Left lobe of liver (tissue), 2 donors: ENCODE measurements at regions not wholly inside any gene's neighbourhood (a gene's known extent, or its start where the extent isn't known, plus 50 kb on each side); places are given as distances from the start of the nearest gene placed in this dataset.
A peak's percentile ranks its signal among the peaks of the same experiment; 100 is the strongest.

ENCODE experiments used
- ATAC-seq: fragments of 200-7000 bp; cut with Tn5 transposase; one replicate; pipeline ENCODE4 v1.9.1; 2020; ENCODE audit warnings: mild to moderate bottlenecking, moderate library complexity
- DNase-seq: peaks from one replicate; pipeline ENCODE4 v3.0.0-alpha.2; 2020; ENCODE audit warnings: low spot score
- donor health status: DM: no; HTN: no; CAD: no; lungs with moderate emphysema.
- donor health status: DM: no; HTN: yes; CAD: no.

DNA sequence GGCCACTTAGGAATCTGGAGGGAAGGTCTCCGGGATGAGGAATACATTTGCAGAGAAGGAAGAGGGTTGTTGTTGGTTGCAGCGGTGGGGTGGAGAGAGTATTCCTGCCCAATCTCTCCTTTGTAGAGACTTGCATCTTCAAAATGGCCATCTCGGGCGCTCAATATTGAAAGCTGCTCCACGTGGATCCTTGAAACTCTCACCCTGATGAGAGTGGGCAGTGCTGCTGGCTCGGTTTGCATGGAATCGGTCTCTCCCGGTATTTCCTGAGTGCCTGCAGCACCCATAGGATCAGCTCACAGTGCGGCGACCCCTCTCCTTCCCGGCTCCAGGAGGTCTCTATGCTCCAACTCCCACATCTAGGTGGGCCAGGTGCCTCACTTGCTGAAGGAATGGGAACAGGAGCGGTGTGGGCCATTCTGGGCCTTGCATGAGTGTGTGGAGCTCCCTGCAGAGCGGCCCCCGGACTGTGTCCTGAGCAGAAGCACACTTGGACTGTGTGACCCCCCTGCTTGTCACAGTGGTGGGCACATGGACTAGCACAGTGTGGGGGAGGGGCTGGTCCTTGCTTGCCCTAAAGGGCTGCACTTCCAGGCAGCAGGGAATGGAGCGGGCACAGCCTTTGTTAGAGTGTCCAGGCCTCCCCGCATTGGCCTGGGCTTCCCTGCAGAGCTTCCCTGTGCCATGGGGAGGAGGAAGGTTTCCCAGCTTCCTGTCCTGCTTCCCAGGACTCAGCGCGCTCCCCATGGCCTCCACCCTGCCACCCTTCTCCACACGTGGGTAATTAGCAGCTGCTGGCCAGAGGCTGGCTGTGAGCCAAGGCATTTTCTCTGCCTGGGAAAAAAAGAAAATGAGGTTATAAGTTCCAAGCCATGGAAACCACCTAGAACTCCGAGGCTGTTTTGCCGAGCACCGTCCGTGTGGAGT is 139.3 kb downstream of the IRF8 start:
- no peak for DNase-seq

DNA sequence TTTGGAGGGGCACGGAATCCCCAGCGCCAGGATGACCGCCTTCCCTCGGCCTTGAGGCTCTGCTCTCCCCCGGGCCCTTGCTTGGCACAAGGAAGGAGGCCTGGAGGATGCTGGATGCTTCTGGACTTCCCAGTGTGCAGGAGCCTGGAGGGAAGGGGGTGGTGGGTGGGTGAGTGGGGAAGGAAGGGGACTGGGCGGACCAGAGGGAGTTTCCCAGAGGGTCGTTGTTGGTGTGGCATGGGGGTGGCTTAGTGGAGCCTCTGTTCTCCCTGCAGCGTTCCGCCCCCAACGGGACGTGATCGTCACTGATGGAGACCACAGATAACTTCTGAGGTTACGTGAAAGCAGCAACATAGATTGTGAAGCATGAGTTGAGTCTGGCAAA is 140.0 kb downstream of the IRF8 start:
- ATAC-seq (no peak), DNase-seq (no peak)

More for the DNA sequence above, 139.3 kb downstream of the IRF8 start:
- no peak for ATAC-seq

DNA sequence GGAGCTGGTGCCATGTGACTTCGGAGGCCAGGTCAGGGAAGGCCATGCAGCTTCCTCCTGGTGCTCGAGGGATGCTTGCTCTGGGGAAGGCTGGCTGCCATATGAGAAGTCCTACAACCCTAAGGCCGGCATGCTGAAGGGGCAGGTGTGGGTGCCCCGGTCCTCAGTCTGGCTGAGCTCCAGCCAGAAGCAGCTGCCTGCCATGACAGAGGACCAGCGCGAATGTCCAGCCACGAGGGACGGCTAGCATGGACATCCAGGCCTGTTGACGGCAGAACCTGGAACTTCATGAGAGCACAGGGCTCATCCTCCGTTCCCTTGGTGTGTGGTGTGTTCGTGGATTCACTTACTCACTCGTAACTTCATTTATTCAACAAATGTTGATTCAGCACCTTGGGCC is 140.6 kb downstream of the IRF8 start:
- ATAC-seq (no peak), DNase-seq (no peak)

DNA sequence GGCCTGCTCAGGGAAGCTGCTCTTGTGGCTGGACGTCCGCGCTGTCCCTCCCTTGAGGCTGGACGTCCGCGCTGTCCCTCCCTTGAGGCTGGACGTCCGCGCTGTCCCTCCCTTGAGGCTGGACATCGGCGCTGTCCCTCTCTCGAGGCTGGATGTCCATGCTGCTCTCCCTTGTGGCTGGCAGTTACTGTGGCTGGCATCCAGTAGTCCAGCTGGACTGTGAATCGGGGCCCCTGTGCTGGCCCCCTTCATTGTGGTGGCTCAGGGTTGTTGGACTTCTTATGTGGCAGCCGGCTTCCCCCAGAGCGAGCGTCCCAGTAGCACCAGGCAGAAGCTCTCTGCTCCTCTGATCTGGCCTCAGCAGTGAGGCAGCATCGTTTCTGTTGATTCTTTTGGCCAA is 141.5 kb downstream of the IRF8 start:
- ATAC-seq = no peak
- no peak for DNase-seq

DNA sequence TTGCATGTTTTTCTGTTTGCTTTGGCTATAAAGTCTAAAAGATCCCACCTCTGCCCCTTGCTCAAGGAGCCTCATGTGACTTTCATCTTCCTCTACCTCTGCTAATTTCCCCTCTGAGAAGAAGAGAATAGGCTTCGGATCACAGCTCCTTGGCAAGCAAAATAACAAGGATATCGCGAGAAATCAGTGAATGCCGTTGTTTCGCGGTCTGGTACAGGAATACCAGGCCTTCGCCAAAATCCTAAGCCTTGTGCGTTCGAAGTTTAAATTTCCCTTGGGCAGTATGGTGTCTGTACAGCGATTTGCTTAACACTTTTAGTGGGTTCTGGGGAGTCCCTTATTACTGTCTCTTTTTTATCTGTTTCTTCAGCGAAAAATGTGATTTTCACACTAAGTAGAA is 142.3 kb downstream of the IRF8 start:
- no peak for ATAC-seq

DNA sequence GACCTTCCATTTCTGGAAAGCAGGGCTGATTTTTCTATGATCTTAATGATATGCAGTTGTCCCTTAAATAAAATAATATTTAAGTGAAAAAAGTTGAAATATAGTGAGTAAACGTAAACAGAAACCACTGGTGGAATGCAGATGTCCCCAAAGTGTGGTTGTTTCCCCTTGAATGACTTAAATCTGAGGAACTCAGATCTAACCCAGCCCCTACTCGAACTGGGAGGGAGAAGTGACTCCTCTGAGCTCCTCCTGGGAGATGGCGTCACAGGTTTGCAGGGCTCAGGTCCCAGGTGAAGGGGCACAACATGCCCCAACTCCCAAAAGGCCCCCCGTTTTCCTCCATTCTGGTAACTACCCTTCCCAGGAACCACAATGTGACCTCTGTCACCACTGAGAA is 142.8 kb downstream of the IRF8 start:
- DNase-seq (no peak), ATAC-seq (no peak)

More for the DNA sequence above, 142.3 kb downstream of the IRF8 start:
- no peak for DNase-seq

DNA sequence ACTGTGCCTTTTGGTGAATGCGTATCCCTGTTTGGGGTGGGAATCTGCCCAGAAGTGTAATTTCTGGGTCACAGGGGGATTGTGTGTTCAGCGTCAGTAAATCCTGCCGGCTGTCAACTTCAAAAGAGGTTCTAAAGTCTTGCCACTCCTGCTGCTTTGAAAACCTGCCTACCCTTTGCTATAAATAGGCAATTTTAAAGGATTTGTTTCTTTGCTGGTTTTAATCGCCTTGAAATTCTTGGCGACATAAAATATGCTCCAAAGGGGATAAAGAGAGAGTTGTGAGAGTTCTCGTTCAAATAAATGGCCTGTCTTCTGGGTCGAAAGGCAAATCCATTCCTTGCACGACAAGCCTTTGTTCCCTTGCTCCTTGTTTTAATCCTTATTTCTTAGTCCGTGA is 143.4 kb downstream of the IRF8 start:
- DNase-seq (no peak), ATAC-seq (no peak)

DNA sequence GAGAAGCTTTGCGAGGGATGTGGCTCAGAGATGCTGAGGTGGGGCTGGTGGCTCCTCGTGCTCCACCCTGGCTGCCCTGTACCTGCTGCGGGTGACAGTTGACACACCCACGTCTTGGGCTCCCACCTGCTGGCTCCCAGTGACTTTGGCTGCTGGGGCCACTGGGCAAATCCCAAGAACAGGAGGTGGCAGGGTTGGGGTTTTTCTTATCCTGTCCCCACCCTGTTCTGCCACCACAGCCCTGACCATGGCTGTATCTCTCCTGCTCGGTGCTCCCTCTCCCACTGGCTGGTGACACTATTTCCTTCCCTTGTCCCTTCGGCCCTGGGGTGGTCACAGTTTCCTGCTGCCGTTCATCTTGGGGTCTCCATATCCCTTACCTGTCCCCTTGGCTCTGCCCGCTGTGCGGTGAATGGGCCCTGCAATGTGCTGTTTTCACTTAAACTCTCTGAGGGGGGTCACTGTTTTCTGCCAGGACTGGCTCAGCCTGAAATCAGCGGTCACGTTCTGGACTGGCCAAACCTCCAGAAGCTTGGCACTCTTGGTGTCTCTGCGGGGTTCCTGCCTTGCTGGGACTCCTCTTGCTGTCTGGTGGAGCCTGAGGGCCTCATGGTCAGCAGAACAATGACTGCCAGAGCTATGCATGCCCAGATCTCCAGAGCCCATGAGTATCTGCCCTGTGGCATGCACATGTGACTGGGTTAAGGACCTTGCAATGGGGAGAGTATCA is 144.2 kb downstream of the IRF8 start:
- no peak for DNase-seq
- ATAC-seq = no peak

DNA sequence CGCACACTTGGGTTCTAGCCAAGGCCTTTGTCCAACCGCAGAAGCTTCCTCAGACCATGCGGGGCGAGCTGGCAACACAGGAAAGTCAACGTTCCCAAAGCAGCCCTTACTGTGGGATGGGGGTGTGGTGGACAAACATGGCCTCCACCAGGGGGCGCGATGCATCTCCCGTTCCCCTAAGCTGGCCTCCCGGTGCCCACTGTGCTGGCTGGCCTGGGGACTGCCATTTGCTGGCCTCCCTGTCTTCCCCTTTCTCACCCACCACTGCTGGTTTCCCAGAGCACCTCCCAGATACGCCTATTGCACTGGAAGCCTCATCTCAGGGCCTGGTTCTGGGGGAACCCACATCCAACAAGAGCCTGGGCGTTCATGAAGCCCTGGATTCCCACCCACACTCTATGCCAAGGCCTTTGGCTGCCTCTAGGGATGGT is 145.3 kb downstream of the IRF8 start:
- no peak for DNase-seq
- peak; percentile 24 for ATAC-seq

DNA sequence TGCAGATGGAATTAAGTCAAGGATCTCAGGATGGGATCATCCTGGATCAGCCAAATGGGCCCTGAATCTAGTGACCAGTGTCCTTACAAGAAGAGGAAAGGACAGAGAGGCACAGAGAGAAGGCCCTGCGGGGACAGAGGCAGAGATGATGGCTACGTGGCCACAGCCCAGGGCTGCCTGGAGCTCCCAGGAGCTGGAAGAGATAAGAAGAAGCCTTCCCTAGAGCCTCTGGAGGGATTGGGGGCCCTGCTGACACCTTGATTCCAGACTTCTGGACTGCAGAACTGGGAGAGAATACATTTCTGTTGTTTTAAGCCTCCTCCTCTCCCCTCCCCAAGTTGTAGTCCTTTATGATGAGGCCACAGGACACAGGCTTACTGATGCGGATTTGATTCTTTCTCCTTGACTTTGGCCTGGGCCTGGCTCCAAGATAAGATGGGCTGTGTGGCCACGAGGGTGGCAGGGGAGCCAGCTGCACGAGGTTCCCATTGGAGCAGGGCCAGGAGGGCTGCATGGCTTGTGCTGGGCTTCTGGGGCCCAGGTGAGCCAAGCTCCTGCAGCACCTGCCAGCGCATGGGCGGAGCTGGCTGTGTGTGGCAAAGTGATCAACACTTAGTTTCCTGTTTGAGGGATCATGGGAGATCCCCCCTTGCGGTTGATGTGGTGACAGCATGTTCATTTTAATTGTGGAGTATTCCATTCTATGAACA is 146.1 kb downstream of the IRF8 start:
- no peak for DNase-seq

DNA sequence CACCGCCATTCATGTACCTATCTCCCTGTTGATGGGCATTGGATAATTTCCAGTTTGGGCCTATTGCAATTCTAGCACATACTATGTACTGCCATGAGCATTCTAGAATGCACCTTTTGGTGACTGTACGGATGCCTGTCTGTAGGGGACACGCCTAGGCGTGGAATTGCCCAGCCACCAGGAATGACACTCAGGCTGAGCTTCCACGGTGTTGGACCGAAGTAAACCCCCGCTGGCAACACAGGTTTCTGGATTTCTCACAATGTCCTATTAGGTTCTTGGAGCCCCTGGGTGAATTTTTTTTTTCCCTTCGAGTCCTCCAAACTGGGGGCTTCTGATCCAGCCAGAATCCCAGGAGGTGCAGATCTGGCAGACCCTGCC is 146.6 kb downstream of the IRF8 start:
- ATAC-seq (no peak), DNase-seq (no peak)

More for the DNA sequence above, 146.1 kb downstream of the IRF8 start:
- ATAC-seq = no peak

DNA sequence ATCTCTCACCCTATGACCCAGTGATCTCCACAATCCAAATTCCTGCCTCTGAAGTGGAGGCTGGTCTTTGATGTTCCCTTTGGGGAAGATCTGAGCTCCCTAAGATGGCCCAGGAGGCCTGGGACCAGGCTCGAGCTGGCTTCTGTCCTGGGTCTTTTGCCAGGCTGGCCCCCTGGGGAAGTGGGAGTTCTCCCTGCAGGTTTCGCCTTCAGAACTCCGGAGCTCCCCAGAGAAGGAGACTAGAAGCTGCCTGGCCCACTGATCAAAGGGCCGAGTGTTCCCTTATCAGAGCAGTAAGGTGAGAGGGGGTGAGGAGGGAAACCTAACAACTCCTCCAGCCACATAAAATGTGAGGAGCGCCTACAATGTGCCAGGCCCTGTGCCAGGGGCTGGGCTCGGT is 147.1 kb downstream of the IRF8 start:
- no peak for ATAC-seq
- no peak for DNase-seq

DNA sequence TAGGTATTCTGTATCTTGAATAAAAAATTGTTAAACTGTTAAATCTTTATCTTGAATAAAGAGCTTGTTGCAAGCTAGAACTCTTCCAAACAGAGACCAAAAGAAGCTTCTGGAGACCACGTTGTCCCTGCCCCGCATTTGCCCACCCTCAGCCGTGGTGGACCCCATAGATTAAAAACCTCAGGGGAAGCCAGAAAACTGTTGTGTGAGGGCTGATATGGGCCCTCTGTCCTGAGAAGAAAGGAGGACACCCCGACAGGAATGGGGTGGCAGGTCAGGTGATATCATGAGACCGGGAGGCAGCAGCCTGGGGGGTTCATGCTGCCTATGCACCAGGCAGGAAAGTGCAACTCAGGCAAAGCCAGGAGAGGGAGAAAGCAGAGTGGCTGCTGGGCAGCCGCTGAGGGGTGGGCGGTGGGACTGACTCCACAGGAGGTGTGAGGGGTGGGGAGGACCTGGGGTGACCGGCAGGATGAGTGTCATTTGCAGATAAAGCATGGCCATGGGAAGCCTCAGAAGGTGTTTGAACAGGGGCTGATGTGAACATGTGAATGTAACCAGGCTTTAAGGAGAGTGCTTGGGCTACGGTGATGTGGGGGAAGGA is 147.8 kb downstream of the IRF8 start:
- DNase-seq (no peak), ATAC-seq (no peak)

DNA sequence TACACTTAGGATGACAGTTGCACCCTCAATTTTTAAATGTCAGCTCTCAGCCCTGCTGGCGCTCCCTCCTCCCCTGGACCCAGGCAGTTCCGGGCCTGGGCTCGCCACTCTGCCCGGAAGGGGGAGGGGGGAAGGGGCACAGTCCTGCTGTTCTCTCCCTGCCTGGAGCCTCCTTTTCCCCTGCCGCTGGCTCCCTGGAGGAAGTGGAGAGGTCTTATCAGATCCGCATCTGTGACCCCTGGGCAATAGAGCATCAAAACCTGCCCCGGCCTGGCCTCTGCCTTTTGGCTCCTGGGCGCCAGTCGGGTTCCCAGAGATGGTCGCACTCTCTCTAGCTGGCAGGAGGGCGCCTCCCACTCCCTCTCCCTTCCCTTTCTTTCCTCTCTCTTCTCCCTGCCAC is 149.3 kb downstream of the IRF8 start:
- no peak for DNase-seq

DNA sequence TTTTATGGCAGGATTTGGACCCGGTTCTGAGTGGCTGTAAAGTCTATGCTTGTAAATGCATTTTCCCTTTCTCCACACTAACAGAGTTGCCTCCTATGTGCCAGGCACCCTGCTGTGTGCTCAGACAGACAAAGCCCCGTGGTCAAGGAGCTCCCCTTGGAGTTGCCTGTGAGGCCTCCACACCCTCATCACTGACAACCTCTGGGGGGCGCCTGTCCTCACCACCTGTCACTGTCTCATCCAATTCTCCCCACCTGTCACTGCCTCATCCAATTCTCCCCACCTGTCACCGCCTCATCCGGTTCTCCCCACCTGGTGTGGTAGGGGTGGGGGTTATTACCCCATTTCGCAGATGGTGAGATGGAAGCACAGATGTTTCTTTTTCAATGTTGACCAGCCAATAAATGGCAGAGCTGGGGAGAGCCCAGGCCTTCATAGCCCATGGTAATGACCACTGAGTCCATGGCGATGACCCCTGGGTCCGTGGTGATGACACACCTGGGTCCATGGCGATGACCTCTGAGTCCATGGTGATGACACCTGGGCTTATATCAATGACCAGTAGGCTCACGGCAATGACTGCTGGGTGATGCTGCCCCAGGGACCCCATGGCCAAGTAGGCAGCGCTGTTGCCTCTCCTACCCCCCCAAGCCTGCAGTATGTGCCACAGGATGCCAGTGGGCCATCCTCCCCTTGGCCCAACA is 150.1 kb downstream of the IRF8 start:
- DNase-seq (no peak), ATAC-seq (no peak)

More for the DNA sequence above, 149.3 kb downstream of the IRF8 start:
- ATAC-seq = no peak

DNA sequence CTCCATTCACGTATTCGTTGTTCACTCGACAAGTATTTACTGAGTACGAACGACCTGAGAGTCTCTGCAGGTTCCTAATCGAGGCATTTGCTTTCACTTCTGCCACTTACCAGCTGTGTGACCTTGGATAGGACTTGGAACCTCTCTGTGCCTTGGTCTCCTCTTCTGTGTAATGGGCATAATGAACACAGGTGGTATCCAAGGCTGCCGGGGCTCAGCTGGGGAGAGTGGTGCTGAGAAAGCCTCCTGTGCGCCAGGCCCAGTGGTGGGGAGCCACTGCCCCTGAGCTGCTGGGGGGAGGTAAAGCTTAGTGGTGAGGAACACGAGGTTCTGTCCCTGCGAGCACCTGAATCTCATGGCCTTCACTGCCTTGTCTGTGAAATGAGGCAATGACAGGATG is 150.7 kb downstream of the IRF8 start:
- DNase-seq (no peak), ATAC-seq (no peak)

DNA sequence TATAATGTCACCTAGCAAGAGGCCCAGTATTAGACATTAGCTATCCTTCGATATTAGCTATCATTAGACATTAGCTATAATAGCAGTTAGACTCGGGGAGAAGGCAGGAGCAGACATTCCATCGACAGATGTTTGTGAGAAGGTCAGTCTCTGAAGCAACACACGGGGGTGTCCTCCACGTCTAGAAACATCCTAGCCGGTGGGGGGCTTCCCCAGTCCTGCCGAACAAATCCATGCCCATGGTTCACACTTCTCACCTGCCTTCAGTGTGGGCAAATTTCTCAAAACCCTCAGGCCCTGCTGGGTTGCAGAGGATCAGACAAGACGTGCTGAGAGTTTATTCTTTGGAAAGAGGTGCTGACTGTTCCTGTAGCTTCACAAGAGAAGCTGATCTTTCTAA is 151.1 kb downstream of the IRF8 start:
- DNase-seq (no peak), ATAC-seq (no peak)

DNA sequence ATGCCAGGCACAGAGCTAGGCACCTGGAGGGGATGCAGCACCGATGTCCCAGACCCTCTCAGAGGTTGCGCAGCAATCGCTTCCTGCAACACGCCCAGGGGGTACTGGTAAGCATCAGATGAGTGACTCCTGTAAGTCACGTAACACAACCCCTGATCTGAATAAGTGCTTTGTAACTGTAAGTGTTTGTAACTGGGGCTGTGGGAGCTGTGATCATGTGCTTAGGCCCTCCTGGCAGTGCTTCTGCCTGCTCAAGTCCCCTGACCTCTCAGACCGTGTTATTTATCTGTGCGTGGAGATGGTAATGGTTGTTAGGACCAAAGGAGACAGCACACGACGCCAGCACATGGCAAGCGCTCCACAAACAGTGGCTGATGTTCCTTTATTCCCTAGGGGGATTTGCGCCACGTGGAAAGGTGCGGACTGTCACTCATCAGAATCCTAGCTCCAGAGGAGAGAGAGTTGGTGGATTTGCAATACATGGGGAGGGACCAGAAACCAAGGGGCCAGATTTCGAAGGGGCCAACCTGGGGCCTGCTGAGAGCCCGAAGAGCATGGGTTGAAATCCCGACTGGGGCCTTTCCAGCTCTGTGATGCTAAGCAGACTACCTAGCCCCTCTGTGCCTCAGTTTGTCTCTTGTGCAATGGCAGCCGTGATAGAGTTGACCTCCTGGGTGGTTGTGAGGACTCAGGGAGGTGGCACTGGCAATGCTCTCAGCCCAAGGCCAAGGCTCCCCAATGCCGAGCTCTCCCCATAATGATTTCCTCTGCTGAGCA is 151.8 kb downstream of the IRF8 start:
- DNase-seq (no peak), ATAC-seq (no peak)

DNA sequence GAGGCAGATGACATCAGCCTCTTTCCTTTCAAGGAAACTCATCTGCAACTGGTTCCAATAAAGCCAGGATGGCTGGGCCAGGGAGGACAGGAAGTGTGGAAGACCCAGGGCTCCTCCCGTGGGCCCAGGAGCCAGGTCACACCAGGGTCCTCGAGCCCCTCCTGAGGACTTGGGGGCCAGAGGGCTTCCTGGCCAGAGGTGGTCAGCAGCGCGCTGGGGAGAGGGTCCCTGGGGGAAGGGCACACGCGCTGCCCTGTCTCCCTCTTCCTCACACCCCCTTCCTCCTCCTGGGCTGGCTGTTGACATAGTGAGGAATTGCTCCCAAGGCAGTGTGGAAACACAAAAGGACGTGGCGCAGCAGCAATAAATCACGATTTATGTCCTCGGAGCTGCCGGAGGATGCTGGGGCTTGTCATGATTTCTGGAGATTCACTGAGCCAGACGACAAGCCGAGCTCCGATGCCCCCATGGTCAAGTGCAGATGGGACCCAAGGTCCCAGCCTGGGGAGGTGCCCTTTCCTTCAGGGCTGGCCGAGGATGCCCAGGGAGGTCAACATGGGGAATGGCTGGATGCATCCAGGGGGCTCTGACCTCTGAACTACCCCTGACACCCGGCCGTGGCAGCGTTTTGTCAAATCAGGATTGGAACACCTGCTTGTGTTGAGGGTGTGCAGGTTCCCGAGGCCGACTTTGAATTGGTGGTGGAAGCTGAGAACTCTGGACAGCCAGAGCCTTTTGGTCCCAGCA is 152.6 kb downstream of the IRF8 start:
- ATAC-seq = no peak
- DNase-seq = no peak
